GM12878 (cell line): ENCODE measurements at regions not wholly inside any gene's neighbourhood (a gene's known extent, or its start where the extent isn't known, plus 50 kb on each side); places are given as distances from the start of the nearest gene placed in this dataset.

Experiments used
- ATAC-seq: fragments of 200-7000 bp; cut with Tn5 transposase; 3 replicates; pipeline ENCODE4 v1.9.1; 2020; ENCODE audit warnings: mild to moderate bottlenecking, moderate library complexity
- BruUV-seq: library from RNA; stranded (reverse); fragments of 400-500 nt; replicated peaks from 2 replicates; lab custom pipeline; 2021; lab: Mats Ljungman, UMichigan
- CTCF ChIA-PET: fragments of 300-600 bp; sonication (Branson Sonifier 250); formaldehyde crosslinking; extraction: SDS; loops from one replicate; lab custom pipeline; 2021; ENCODE audit warnings: inconsistent platforms; lab: Yijun Ruan, JAX
- POLR2A ChIA-PET: fragments of 350-600 bp; formaldehyde crosslinking; extraction: SDS; loops from one replicate; lab custom pipeline; 2021; ENCODE audit warnings: inconsistent platforms; lab: Charles Lee
- RAD21 ChIA-PET: fragments of 300-600 bp; sonication (Branson Sonifier 250); formaldehyde crosslinking; loops from one replicate; lab custom pipeline; 2023; ENCODE audit warnings: antibody characterized with exemption; ENCODE audit not compliant: unreplicated experiment; lab: Charles Lee
- SMC1A ChIA-PET: fragments of 300-600 bp; sonication (Branson Sonifier 250); formaldehyde crosslinking; loops from one replicate; lab custom pipeline; 2023; ENCODE audit not compliant: unreplicated experiment, uncharacterized antibody; lab: Charles Lee
- DNase-seq: peaks from one replicate; pipeline ENCODE4 v3.0.0-alpha.2; 2011; ENCODE audit warnings: low read depth, low spot score
- FAIRE-seq: peaks from 3 replicates; lab custom pipeline; 2011; peaks lifted over from hg19 to GRCh38; lab: Jason Lieb, UNC
- H2AFZ ChIP-seq: 2 replicates; pipeline ENCODE4 v1.6.0; 2011; ENCODE audit warnings: low read depth, low read length, control low read depth; ENCODE audit not compliant: control insufficient read depth
- H3K27ac ChIP-seq: 2 replicates; pipeline ENCODE4 v1.5.1; 2011; ENCODE audit warnings: control low read depth; ENCODE audit not compliant: control insufficient read depth, insufficient read depth
- H3K27me3 ChIP-seq, 2 experiments: replicated peaks in 1 of 2; 2 replicates each; pipeline versions ENCODE4 v1.6.0 to v1.6.1; 2011; ENCODE audit warnings: low read length in 1 of 2; ENCODE audit not compliant: control insufficient read depth in 2 of 2, insufficient read depth in 2 of 2
- H3K36me3 ChIP-seq, 2 experiments: 2 replicates each; pipeline ENCODE4 v1.5.1; 2011; ENCODE audit warnings: low read length in 1 of 2; ENCODE audit not compliant: control insufficient read depth in 2 of 2, insufficient read depth in 2 of 2
- H3K4me1 ChIP-seq: 2 replicates; pipeline ENCODE4 v1.6.1; 2011; ENCODE audit warnings: mild to moderate bottlenecking, low read length, moderate library complexity, mixed read lengths; ENCODE audit not compliant: control insufficient read depth, insufficient read depth
- H3K4me2 ChIP-seq: 2 replicates; pipeline ENCODE4 v1.6.0; 2011; ENCODE audit warnings: control low read depth; ENCODE audit not compliant: control insufficient read depth, insufficient read depth
- H3K4me3 ChIP-seq: fragments of 200-600 bp; sonication (generic); 2 replicates; pipeline ENCODE4 v1.5.1; 2016
- H3K79me2 ChIP-seq: 2 replicates; pipeline ENCODE4 v1.6.0; 2011; ENCODE audit warnings: low read length; ENCODE audit not compliant: control insufficient read depth, insufficient read depth
- H3K9ac ChIP-seq: 2 replicates; pipeline ENCODE4 v1.8.0; 2011; ENCODE audit warnings: low read length, control low read depth, mixed read lengths; ENCODE audit not compliant: control insufficient read depth, insufficient read depth
- H3K9me3 ChIP-seq: replicated peaks from 3 replicates; pipeline ENCODE4 v1.5.1; 2011; ENCODE audit warnings: mild to moderate bottlenecking, low read length; ENCODE audit not compliant: control insufficient read depth, insufficient read depth
- H4K20me1 ChIP-seq: 2 replicates; pipeline ENCODE4 v1.6.0; 2011; ENCODE audit not compliant: control insufficient read depth, insufficient read depth
- ASH2L ChIP-seq: fragments of 300-600, 200-600 bp; sonication (generic); IDR thresholded peaks from 2 replicates; pipeline ENCODE4 v1.6.1; 2017; ENCODE audit warnings: low read depth, mild to moderate bottlenecking, borderline replicate concordance
- CTCF ChIP-seq, 3 experiments: IDR thresholded peaks in 2 of 3; conservative IDR thresholded peaks in 1 of 3; 2 replicates each; pipeline ENCODE4 v1.5.1; 2011; ENCODE audit warnings: low read depth in 3 of 3, low read length in 3 of 3, mild to moderate bottlenecking in 3 of 3, control low read depth in 2 of 3, moderate library complexity in 2 of 3, inconsistent platforms in 1 of 3, mixed read lengths in 1 of 3; ENCODE audit not compliant: control insufficient read depth in 2 of 3, insufficient read depth in 1 of 3; ENCODE audit errors: extremely low read depth in 1 of 3
- MTA2 ChIP-seq: fragments of 450-650 bp; IDR thresholded peaks from 2 replicates; pipeline ENCODE4 v1.6.1; 2016; ENCODE audit warnings: low read depth, mild to moderate bottlenecking, moderate library complexity
- RAD21 ChIP-seq: IDR thresholded peaks from 2 replicates; pipeline ENCODE4 v1.6.1; 2011; ENCODE audit warnings: mild to moderate bottlenecking, low read depth, low read length, moderate library complexity; ENCODE audit not compliant: insufficient read depth
- SMC3 ChIP-seq: IDR thresholded peaks from 2 replicates; pipeline ENCODE4 v1.6.1; 2011; ENCODE audit warnings: low read length, improper control_type of control experiment, borderline replicate concordance
- WGBS: methylation state at CpG from one replicate; pipeline ENCODE4 v1.1.6; 2016; ENCODE audit warnings: low lambda C conversion rate; ENCODE audit not compliant: insufficient replicate concordance, insufficient coverage; ENCODE audit errors: missing lambda C conversion rate; 5-methylcytosine and 5-hydroxymethylcytosine counted together
- in situ Hi-C: fragments of 300-500 bp; cut with MboI; formaldehyde crosslinking; loops from 9 replicates; pipeline ENCODE4 v1.14.3; 2018; ENCODE audit warnings: mixed read lengths
- intact Hi-C: fragments of 100-400 bp; cut with micrococcal nuclease; formaldehyde crosslinking; loops from one replicate; pipeline ENCODE4 v1.14.2; 2022; ENCODE audit not compliant: unreplicated experiment
- TF ChIP-seq, protein P1 (sequence below): fragments of 450-650 bp; IDR thresholded peaks from 2 replicates; pipeline ENCODE4 v1.6.1; 2017; ENCODE audit warnings: low read depth, mild to moderate bottlenecking, moderate library complexity

DNA sequence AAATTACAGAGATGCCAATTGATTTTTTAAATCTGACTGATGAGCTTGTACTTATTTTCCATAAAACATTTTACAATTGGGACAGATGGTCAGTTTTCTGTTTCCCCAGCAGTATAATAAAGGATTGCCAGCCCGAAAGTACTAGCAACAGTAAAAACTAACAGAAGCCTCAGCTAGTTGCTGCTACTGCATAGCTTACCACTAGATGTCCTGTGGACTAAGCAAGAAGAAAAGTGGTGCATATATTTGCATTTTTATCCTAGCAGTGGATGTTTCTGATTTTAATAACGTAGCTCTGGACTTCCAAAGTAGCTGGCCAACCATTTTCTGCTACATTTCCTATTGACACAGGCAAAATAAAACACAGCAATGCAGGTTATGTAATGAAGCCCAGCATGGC is 241.5 kb downstream of the BARHL2 start:
- in situ Hi-C loops: no loop called here
- POLR2A ChIA-PET: interaction anchor here (0.8 to 4.0 kb wide), 9 partner anchors 12 to 59 kb away, joined by 3 to 36 read pairs (median 4); no protein-coding TSS in a partner anchor
- FAIRE-seq: no peak

More for the DNA sequence above, 241.5 kb downstream of the BARHL2 start:
- ChIA-PET RAD21 (interaction anchor here (0.7 to 6.7 kb wide), 46 partner anchors 10 to 542 kb away, joined by 3 to 96 read pairs (median 4); no protein-coding TSS in a partner anchor), CTCF (interaction anchor here (0.6 to 6.8 kb wide), 45 partner anchors 10 to 690 kb away, joined by 3 to 77 read pairs (median 4); no protein-coding TSS in a partner anchor), SMC1A (interaction anchor here (0.6 to 6.8 kb wide), 50 partner anchors 10 to 690 kb away, joined by 3 to 116 read pairs (median 4); no protein-coding TSS in a partner anchor)
- intact Hi-C loops: loop anchor here (5.0 to 10.0 kb wide), 3 partner anchors 37 to 361 kb away; no protein-coding TSS in a partner anchor
- TF ChIP-seq ASH2L: no peak
- TF ChIP-seq MTA2: no peak
- TF ChIP-seq SMC3: peak; percentile 12; the same call in 1 of the 2 replicates
- TF ChIP-seq, protein P1, sequence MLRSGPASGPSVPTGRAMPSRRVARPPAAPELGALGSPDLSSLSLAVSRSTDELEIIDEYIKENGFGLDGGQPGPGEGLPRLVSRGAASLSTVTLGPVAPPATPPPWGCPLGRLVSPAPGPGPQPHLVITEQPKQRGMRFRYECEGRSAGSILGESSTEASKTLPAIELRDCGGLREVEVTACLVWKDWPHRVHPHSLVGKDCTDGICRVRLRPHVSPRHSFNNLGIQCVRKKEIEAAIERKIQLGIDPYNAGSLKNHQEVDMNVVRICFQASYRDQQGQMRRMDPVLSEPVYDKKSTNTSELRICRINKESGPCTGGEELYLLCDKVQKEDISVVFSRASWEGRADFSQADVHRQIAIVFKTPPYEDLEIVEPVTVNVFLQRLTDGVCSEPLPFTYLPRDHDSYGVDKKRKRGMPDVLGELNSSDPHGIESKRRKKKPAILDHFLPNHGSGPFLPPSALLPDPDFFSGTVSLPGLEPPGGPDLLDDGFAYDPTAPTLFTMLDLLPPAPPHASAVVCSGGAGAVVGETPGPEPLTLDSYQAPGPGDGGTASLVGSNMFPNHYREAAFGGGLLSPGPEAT: 0 out of 2 replicates have a peak, but pooled peaks have one; percentile 18
- TF ChIP-seq RAD21: 0 out of 2 replicates have a peak, but pooled peaks have one; percentile 22
- peak; percentile 17 to 55 (median 51); a peak in 3 of 6 replicates for TF ChIP-seq CTCF (IDR thresholded peaks at IDR 0.05 in 2 of 3, conservative IDR thresholded peaks at IDR 0.05 in 1 of 3; ENCODE audit: control insufficient read depth in 2 of 3, extremely low read depth in 1 of 3, insufficient read depth in 1 of 3, low read depth in 3 of 3, low read length in 3 of 3)
- Histone ChIP-seq H3K27me3 (no peaks in the 10 kb centered on the region), H3K36me3 (no peaks in the 10 kb centered on the region), H3K4me3 (no peak overlapping the region), H4K20me1 (no peaks in the 10 kb centered on the region), H3K9ac (no peak overlapping the region), H3K4me2 (no peak overlapping the region), H2AFZ (no peak overlapping the region), H3K4me1 (no peaks in the 10 kb centered on the region), H3K9me3 (no peaks in the 10 kb centered on the region), H3K79me2 (no peaks in the 10 kb centered on the region), H3K27ac (no peak overlapping the region)
- BruUV-seq: no TSS peak
- ATAC-seq: peak; percentile 75
- 0% methylated on average over 2 of the region's 2 CpGs for WGBS
- DNase-seq: no peak
